GM23248 (cell line): ENCODE measurements at regions not wholly inside any gene's neighbourhood (a gene's known extent, or its start where the extent isn't known, plus 50 kb on each side); places are given as distances from the start of the nearest gene placed in this dataset.

Source experiments
- DNase-seq: peaks from one replicate; pipeline ENCODE4 v3.0.0-alpha.2; 2015
- H2AFZ ChIP-seq: fragments of 200-600 bp; sonication (generic); 2 replicates; pipeline ENCODE4 v1.6.1; 2016; ENCODE audit warnings: antibody characterized with exemption
- H3F3A ChIP-seq: fragments of 200-600 bp; sonication (generic); 2 replicates; pipeline ENCODE4 v1.6.1; 2016; ENCODE audit warnings: mild to moderate bottlenecking, antibody characterized with exemption, mixed run types; ENCODE audit not compliant: insufficient read depth
- H3K27ac ChIP-seq: fragments of 200-600 bp; sonication (generic); 2 replicates; pipeline ENCODE4 v1.5.1; 2016; ENCODE audit warnings: mild to moderate bottlenecking
- H3K27me3 ChIP-seq: fragments of 200-600 bp; sonication (generic); replicated peaks from 2 replicates; pipeline ENCODE4 v1.6.1; 2016; ENCODE audit warnings: mild to moderate bottlenecking; ENCODE audit not compliant: insufficient read depth
- H3K36me3 ChIP-seq: fragments of 200-600 bp; sonication (generic); 2 replicates; pipeline ENCODE4 v1.6.1; 2016; ENCODE audit warnings: low read depth, mild to moderate bottlenecking
- H3K4me1 ChIP-seq: fragments of 200-600 bp; sonication (generic); 2 replicates; pipeline ENCODE4 v1.6.1; 2016; ENCODE audit warnings: mild to moderate bottlenecking; ENCODE audit not compliant: insufficient read depth
- H3K4me2 ChIP-seq: fragments of 200-600 bp; sonication (generic); one replicate; pipeline ENCODE4 v1.6.1; 2016; ENCODE audit warnings: mild to moderate bottlenecking; ENCODE audit not compliant: unreplicated experiment
- H3K4me3 ChIP-seq: fragments of 200-600 bp; sonication (generic); 2 replicates; pipeline ENCODE4 v1.5.1; 2016; ENCODE audit warnings: mild to moderate bottlenecking
- H3K79me2 ChIP-seq: fragments of 200-600 bp; sonication (generic); 2 replicates; pipeline ENCODE4 v1.6.1; 2016; ENCODE audit warnings: mild to moderate bottlenecking; ENCODE audit not compliant: insufficient read depth
- H3K9ac ChIP-seq: fragments of 200-600 bp; sonication (generic); 2 replicates; pipeline ENCODE4 v1.6.1; 2016; ENCODE audit warnings: mild to moderate bottlenecking
- H3K9me2 ChIP-seq: fragments of 200-600 bp; sonication (generic); 2 replicates; pipeline ENCODE4 v1.6.1; 2016; ENCODE audit warnings: mixed run types, mild to moderate bottlenecking, moderate library complexity; ENCODE audit not compliant: insufficient read depth
- H3K9me3 ChIP-seq: fragments of 200-600 bp; sonication (generic); one replicate; pipeline ENCODE4 v1.6.1; 2017; ENCODE audit warnings: low read depth
- H4K20me1 ChIP-seq: fragments of 200-600 bp; sonication (generic); 2 replicates; pipeline ENCODE4 v1.6.0; 2016; ENCODE audit not compliant: insufficient read depth
- EZH2 ChIP-seq: fragments of 200-600 bp; sonication (generic); IDR thresholded peaks from 2 replicates; pipeline ENCODE4 v1.6.1; 2018; ENCODE audit warnings: antibody characterized with exemption, mild to moderate bottlenecking; ENCODE audit not compliant: insufficient read depth, poor library complexity, severe bottlenecking
- EZH2phosphoT487 ChIP-seq: fragments of 200-600 bp; sonication (generic); IDR thresholded peaks from 2 replicates; pipeline ENCODE4 v1.6.1; 2018; ENCODE audit warnings: antibody characterized with exemption, moderate library complexity, mild to moderate bottlenecking, low read depth; ENCODE audit not compliant: insufficient read depth
- WGBS, 2 experiments: methylation state at CpG; one replicate each; pipeline ENCODE4 v1.1.6; 2015 to 2017; ENCODE audit warnings: low lambda C conversion rate in 2 of 2, low coverage in 1 of 2; ENCODE audit errors: missing lambda C conversion rate in 2 of 2; 5-methylcytosine and 5-hydroxymethylcytosine counted together
- in situ Hi-C: fragments of 300-500 bp; cut with MboI; formaldehyde crosslinking; loops from 2 replicates; pipeline ENCODE4 v1.15.0; 2020

GRCh38 chr4:103918214-103918613 lies 198.4 kb upstream of the TACR3 start:
- no peaks in the 10 kb centered on the region for H3K27me3 ChIP-seq
- no peak overlapping the region for H3K9ac ChIP-seq
- H3F3A ChIP-seq: no peaks in the 10 kb centered on the region
- no peaks in the 10 kb centered on the region for H4K20me1 ChIP-seq
- no peak overlapping the region for H3K27ac ChIP-seq
- no peaks in the 10 kb centered on the region for H3K9me3 ChIP-seq
- H3K4me2 ChIP-seq: no peak overlapping the region
- WGBS, 2 experiments: 30 to 40% methylated on average over 1 of the region's 1 CpG
- no peak overlapping the region for H2AFZ ChIP-seq
- H3K36me3 ChIP-seq: no peaks in the 10 kb centered on the region
- H3K9me2 ChIP-seq: no peaks in the 10 kb centered on the region; the same call in 1 of the 2 replicates
- no peaks in the 10 kb centered on the region for H3K79me2 ChIP-seq
- TF ChIP-seq EZH2phosphoT487 (no peak), EZH2 (no peak)
- H3K4me1 ChIP-seq: no peaks in the 10 kb centered on the region
- no peak for DNase-seq
- in situ Hi-C loops: loop anchor here (25.0 kb wide), 1 partner anchor 431 kb away; no protein-coding TSS in a partner anchor
- no peak overlapping the region for H3K4me3 ChIP-seq

DNA sequence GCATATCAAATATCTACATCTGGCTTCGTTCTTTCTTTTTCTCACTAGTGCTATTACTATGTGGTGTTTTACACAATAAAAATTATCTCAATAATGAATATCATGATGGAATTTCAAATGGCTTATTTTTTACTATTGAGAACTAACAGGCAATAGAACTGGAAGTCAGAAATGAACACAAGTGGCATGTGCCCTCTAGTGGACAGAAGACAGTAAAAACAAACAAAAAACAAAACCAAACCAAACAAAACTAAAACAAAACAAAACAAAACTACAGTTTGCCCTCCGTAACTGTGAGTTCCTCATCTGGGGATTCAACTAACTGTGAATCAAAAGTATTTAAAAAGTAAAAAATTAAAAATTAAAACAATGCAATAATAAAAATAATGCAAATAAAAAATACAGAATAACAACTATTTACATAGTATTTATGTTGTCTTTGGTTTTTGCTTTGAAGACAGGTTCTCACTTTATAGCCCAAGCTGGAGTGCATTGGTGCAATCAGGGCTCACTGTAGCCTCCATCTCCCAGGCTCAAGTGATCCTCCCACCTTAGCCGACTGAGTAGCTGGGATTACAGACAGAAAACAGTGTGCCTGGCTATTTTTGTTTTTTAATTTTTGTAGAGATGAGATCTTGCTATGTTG lies 195.6 kb upstream of the TACR3 start:
- no peaks in the 10 kb centered on the region for H3K36me3 ChIP-seq
- H3K27ac ChIP-seq: no peak overlapping the region
- 18 to 24% methylated on average over 3 of the region's 3 CpGs for WGBS, 2 experiments
- H2AFZ ChIP-seq: 0 out of 2 replicates have a peak overlapping the region, but pooled peaks have one; percentile 10
- no peak for TF ChIP-seq EZH2
- TF ChIP-seq EZH2phosphoT487: no peak
- H3K79me2 ChIP-seq: no peaks in the 10 kb centered on the region
- no peak overlapping the region for H3K4me3 ChIP-seq
- in situ Hi-C loops: loop anchor here (25.0 kb wide), 1 partner anchor 428 kb away; no protein-coding TSS in a partner anchor
- peak; percentile 66 for DNase-seq
- no peak overlapping the region for H3K4me2 ChIP-seq
- no peaks in the 10 kb centered on the region for H3K9me3 ChIP-seq
- no peaks in the 10 kb centered on the region; the same call in 1 of the 2 replicates for H3K9me2 ChIP-seq
- no peaks in the 10 kb centered on the region for H4K20me1 ChIP-seq
- no peaks in the 10 kb centered on the region for H3K27me3 ChIP-seq
- no peak overlapping the region for H3K9ac ChIP-seq
- H3F3A ChIP-seq: no peaks in the 10 kb centered on the region
- no peaks in the 10 kb centered on the region for H3K4me1 ChIP-seq

DNA sequence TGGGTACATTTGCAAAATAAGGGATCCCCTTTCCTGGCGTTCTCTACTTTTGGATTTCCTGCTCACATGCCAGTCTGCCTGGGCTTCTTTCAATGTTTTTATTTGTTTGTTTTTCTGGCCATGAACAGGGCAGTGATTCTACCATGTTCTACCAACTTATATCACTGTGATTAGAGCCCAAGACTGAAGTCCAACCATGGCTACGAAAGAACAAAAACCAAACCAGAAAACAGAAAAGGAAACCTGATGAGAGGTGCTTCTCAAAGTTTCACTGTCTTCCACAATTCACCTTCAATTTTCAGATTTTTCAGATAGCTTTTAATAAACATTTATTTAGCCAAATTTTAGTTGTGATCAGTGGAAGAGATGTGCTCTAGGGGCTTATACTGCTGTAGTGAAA lies 187.6 kb upstream of the TACR3 start:
- H3K27ac ChIP-seq: no peak overlapping the region
- no peaks in the 10 kb centered on the region for H4K20me1 ChIP-seq
- H3K9ac ChIP-seq: no peak overlapping the region
- no peaks in the 10 kb centered on the region for H3K79me2 ChIP-seq
- no peaks in the 10 kb centered on the region for H3K9me3 ChIP-seq
- H3F3A ChIP-seq: no peaks in the 10 kb centered on the region
- no peaks in the 10 kb centered on the region for H3K36me3 ChIP-seq
- no peak for DNase-seq
- TF ChIP-seq EZH2phosphoT487: no peak
- no peak for TF ChIP-seq EZH2
- H2AFZ ChIP-seq: no peak overlapping the region
- no peak overlapping the region for H3K4me3 ChIP-seq
- in situ Hi-C loops: loop anchor here (25.0 kb wide), 1 partner anchor 420 kb away; no protein-coding TSS in a partner anchor
- no peaks in the 10 kb centered on the region for H3K9me2 ChIP-seq
- WGBS, 2 experiments: 30 to 46% methylated on average over 2 of the region's 2 CpGs
- H3K4me1 ChIP-seq: peaks cover 4% of the 10 kb centered on the region
- no peak overlapping the region for H3K4me2 ChIP-seq
- H3K27me3 ChIP-seq: no peaks in the 10 kb centered on the region

DNA sequence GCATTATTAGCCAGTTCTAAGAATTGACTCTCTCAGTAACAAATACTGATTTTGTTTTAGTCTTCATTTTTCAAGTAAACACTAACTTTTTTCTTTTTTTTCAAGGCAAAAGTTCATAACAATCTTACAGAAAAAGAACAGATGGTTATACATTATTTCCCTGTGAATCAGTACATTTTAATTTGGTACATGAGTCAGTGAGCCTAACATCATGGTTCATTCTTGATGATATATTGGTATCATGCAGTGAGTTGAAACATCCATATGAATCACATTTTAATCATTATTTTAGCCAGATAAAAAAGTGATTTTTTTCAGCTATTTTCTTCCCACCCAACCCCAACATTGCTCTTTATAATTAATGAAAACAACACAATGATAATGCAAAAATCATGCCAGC lies 184.3 kb upstream of the TACR3 start:
- Histone ChIP-seq H4K20me1 (no peaks in the 10 kb centered on the region), H2AFZ (no peak overlapping the region), H3K27me3 (no peaks in the 10 kb centered on the region), H3K4me2 (peak overlapping the region; percentile 22), H3K4me3 (no peak overlapping the region), H3K27ac (no peak overlapping the region), H3K9me3 (no peaks in the 10 kb centered on the region), H3K79me2 (no peaks in the 10 kb centered on the region), H3K36me3 (no peaks in the 10 kb centered on the region), H3F3A (no peaks in the 10 kb centered on the region), H3K9me2 (no peaks in the 10 kb centered on the region), H3K9ac (no peak overlapping the region), H3K4me1 (peaks cover 4% of the 10 kb centered on the region)
- in situ Hi-C loops: loop anchor here (25.0 kb wide), 1 partner anchor 417 kb away; no protein-coding TSS in a partner anchor
- DNase-seq: peak; percentile 64
- TF ChIP-seq EZH2 (no peak), EZH2phosphoT487 (no peak)
